LNCAP (cell line): ENCODE measurements at regions not wholly inside any gene's neighbourhood (a gene's known extent, or its start where the extent isn't known, plus 50 kb on each side); places are given as distances from the start of the nearest gene placed in this dataset.

Experiments
- TF ChIP-seq, protein P1 (sequence below): fragments of 450-650 bp; IDR thresholded peaks from 2 replicates; pipeline ENCODE4 v1.5.1; 2017; ENCODE audit warnings: mild to moderate bottlenecking

DNA sequence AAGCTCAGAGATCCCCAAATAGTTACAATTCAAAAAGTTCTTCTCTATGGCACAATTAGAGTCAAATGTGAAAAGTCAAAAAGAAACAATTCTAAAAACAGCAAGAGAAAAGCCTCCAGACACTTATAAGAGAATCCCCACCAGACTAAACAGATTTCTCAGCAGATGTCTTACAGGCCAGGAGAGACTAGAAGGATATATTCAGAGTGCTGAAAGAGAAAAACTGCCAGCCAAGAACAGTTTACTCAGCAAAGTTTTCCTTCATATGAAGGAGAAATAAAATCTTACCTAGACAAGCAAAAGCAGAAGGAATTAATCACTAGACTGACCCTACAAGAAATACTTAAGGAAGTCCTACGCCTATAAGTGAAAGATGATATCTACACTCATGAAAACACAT lies 176.1 kb upstream of the OPRM1 start:
- TF ChIP-seq, protein P1, sequence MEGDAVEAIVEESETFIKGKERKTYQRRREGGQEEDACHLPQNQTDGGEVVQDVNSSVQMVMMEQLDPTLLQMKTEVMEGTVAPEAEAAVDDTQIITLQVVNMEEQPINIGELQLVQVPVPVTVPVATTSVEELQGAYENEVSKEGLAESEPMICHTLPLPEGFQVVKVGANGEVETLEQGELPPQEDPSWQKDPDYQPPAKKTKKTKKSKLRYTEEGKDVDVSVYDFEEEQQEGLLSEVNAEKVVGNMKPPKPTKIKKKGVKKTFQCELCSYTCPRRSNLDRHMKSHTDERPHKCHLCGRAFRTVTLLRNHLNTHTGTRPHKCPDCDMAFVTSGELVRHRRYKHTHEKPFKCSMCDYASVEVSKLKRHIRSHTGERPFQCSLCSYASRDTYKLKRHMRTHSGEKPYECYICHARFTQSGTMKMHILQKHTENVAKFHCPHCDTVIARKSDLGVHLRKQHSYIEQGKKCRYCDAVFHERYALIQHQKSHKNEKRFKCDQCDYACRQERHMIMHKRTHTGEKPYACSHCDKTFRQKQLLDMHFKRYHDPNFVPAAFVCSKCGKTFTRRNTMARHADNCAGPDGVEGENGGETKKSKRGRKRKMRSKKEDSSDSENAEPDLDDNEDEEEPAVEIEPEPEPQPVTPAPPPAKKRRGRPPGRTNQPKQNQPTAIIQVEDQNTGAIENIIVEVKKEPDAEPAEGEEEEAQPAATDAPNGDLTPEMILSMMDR: no peak

DNA sequence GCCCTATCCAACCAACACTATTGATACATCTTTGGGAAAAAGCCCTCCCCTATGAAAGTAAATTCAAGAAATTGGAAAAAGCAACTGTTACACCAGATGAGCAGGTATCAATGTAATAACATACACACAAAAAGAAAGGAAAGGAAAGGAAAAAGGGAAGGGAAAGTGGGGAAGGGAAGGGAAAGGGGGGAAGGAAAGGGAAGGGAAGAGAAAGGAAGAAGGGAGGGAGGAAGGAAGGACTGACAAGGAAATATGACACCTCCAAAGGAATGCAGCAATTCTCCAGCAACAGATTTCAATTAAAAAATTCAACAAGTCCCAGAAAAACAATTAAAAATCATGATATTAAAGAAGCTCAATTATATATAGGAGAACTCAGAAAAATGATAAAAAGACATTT lies 176.9 kb upstream of the OPRM1 start:
- TF ChIP-seq, protein P1: no peak

DNA sequence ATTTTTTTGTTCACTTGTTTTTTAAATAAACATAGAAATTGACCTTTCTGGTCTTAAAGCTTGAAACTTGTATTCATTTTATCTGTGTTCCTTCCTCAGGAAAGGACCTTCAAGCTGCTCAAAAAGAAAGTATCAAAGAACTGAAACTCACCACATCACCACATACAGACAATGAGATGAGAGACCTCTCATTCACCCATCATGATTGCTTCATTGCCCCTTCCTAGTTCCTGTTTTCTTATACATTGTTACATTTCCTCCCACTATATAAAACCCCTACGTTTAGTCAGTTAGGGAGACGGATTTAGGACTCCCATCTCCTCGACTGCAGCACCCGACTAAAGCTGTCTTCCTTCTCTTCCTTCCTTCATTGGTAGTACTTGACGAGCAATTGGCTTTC lies 180.5 kb upstream of the OPRM1 start:
- TF ChIP-seq, protein P1: no peak

DNA sequence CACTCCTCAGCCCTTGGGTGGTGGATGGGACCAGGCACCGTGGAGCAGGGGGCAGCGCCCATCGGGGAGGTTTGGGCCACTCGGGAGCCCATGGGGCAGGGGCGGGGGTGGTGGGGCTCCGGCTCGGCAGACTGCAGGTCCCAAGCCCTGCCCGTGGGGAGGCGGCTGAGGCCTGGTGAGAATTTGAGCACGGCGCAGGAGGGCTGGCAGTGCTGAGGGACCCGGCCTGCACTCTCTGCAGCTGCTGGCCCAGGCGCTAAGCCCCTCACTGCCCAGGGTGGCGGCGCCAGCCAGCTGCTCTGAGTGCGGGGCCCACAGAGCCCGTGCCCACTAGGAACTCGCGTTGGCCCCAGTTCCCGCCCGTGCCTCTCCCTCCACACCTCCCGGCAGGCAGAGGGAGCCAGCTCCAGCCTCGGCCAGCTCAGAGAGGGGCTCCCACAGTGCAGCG lies 182.1 kb upstream of the OPRM1 start:
- TF ChIP-seq, protein P1: no peak

DNA sequence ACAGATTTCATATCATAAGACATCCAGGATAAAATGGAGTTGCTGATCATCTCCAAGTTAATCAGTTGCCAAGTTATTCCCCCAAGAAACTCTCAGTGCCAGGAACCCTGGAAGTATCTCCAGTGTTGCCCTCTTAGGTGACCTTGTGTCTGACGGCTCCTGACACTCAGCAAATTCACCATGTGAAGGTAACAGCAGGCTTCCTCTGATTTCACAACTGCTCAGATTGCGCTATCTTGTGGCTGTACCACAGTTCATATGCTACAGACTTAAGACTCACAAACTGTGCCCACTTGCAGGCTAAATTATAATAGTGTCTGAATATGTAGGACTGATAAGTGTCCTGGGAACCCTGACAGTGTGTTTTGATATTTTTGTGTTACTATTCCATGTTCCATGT lies 186.6 kb upstream of the OPRM1 start:
- TF ChIP-seq, protein P1: no peak

DNA sequence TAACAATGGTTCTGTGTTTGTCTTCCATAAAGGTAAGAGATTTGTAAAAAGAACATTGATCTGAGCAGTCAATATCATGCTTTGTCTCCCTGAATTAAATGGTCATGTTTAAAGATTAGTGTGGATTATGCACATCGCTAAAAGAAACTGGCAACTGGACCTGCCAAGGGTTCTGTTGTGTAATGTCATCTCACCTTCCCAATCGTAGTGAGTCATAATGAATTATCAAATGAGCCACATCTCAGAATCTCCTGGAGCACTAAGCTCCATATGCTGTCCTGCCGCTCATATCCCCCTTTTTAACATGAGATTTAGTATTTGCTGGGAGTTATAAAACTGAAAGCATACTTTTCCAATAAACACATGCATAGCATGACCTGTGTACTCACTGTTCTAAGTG lies 187.0 kb upstream of the OPRM1 start:
- TF ChIP-seq, protein P1: no peak

DNA sequence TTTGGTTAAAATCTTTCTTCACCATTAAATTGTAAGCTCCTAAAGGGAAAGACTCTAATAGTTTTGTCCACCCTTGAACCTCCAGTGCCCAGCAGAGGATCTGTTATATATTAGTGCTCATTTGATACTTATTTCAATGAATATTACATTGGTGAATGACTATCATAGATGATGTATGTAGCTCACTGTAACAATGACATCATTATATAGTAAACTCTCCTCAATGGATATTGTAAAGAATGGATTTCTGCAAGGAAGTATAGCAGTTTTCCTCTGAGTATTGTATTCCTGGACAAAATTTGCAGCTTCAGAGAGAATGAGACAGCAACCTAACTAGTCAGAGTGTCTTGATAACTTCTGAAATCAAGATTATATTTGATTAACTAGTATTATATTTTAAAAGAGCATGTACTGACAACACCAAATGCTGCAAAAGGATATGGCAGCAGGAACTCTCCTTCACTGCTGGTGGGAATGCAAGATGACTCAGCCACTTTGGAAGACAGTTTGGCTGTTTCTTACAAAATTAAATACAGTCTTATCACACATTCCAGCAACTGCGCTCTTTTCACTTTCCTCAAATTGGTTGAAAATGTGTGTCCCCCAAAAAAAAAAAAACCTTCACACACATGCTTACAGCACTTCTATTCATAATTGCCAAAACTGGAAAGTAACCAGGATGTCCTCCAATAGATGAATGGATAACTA lies 189.8 kb upstream of the OPRM1 start:
- TF ChIP-seq, protein P1: no peak

DNA sequence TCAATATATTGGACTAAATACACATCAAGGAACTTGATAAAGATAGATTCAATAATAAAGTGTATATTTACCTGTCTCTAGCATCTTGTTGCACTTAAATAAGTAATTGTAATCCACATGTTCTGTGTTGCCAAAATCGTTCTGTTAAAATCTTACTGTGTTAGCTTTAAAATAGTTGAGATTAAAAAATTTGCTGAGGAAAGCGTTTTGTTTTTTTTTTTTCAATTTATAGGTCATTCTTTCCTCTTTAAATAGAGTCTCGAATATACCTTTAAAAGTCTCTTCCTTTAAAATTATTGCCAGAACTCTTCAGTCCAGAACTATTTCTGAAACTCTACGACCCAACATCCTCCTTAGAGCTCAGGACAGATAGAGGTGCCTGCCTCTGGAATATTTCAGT lies 195.6 kb upstream of the OPRM1 start:
- TF ChIP-seq, protein P1: no peak
